Caco-2 (cell line): ENCODE measurements at regions not wholly inside any gene's neighbourhood (a gene's known extent, or its start where the extent isn't known, plus 50 kb on each side); places are given as distances from the start of the nearest gene placed in this dataset.

Experiments used
- BruUV-seq: library from RNA; stranded (reverse); fragments of 400-500 nt; replicated peaks from 2 replicates; lab custom pipeline; 2021; lab: Mats Ljungman, UMichigan
- CTCF ChIA-PET: fragments of 300-600 bp; sonication (Branson Sonifier 250); formaldehyde crosslinking; loops from one replicate; lab custom pipeline; 2022; ENCODE audit warnings: antibody characterized with exemption; lab: Charles Lee
- POLR2A ChIA-PET: fragments of 300-600 bp; sonication (Branson Sonifier 250); formaldehyde crosslinking; loops from one replicate; lab custom pipeline; 2022; ENCODE audit warnings: antibody characterized with exemption; lab: Charles Lee
- DNase-seq, 2 experiments: peaks; one replicate each; pipeline versions ENCODE4 v3.0.0 to v3.0.0-alpha.2; 2020 to 2022
- H3K27me3 ChIP-seq: replicated peaks from 2 replicates; pipeline ENCODE4 v1.6.0; 2011; ENCODE audit warnings: low read length; ENCODE audit not compliant: control insufficient read depth, insufficient read depth
- H3K36me3 ChIP-seq: 2 replicates; pipeline ENCODE4 v1.5.1; 2011; ENCODE audit warnings: low read length; ENCODE audit not compliant: control insufficient read depth, insufficient read depth
- H3K4me1 ChIP-seq: fragments of 250-450 bp; sonication (Bioruptor Pico); 2 replicates; pipeline ENCODE4 v1.5.1; 2020; ENCODE audit warnings: mild to moderate bottlenecking
- H3K4me3 ChIP-seq: 2 replicates; pipeline ENCODE4 v1.5.1; 2011; ENCODE audit warnings: low read depth, mild to moderate bottlenecking, control low read depth, low read length
- H3K9me3 ChIP-seq: fragments of 250-450 bp; sonication (Bioruptor Pico); 2 replicates; pipeline ENCODE4 v1.5.1; 2020; ENCODE audit warnings: mild to moderate bottlenecking, moderate library complexity
- H3K27ac Mint-ChIP-seq: one replicate; pipeline ENCODE4 v1.8.0; 2022; ENCODE audit warnings: mixed read lengths; ENCODE audit not compliant: unreplicated experiment
- H3K27me3 Mint-ChIP-seq: one replicate; pipeline ENCODE4 v1.8.0; 2022; ENCODE audit warnings: mixed read lengths; ENCODE audit not compliant: insufficient read depth, unreplicated experiment
- H3K36me3 Mint-ChIP-seq: one replicate; pipeline ENCODE4 v1.8.0; 2022; ENCODE audit warnings: mild to moderate bottlenecking, mixed read lengths; ENCODE audit not compliant: insufficient read depth, unreplicated experiment
- H3K4me1 Mint-ChIP-seq: one replicate; pipeline ENCODE4 v1.8.0; 2022; ENCODE audit warnings: low read depth, mixed read lengths; ENCODE audit not compliant: unreplicated experiment
- H3K4me3 Mint-ChIP-seq: one replicate; pipeline ENCODE4 v1.8.0; 2022; ENCODE audit warnings: mild to moderate bottlenecking, moderate library complexity, mixed read lengths; ENCODE audit not compliant: unreplicated experiment
- H3K9me3 Mint-ChIP-seq: one replicate; pipeline ENCODE4 v1.8.0; 2022; ENCODE audit warnings: mixed read lengths; ENCODE audit not compliant: unreplicated experiment
- CTCF ChIP-seq, 2 experiments: fragments of 200-600 bp in 1 of 2; IDR thresholded peaks; 1 replicate in 1 of 2; 2 replicates in 1 of 2; pipeline versions ENCODE4 v1.5.1 to v1.8.0; 2011 to 2022; ENCODE audit warnings: antibody characterized with exemption in 1 of 2, control low read depth in 1 of 2, inconsistent platforms in 1 of 2, low read depth in 1 of 2, low read length in 1 of 2, mild to moderate bottlenecking in 1 of 2, moderate library complexity in 1 of 2; ENCODE audit not compliant: insufficient read depth in 1 of 2, severe bottlenecking in 1 of 2, unreplicated experiment in 1 of 2
- intact Hi-C: fragments of 100-400 bp; cut with micrococcal nuclease; formaldehyde crosslinking; loops from one replicate; pipeline ENCODE4 v1.10.0; 2022; ENCODE audit not compliant: unreplicated experiment

GRCh38 chr20:23201658-23202057, 115.5 kb upstream of the CD93 start:
- Histone ChIP-seq H3K27me3 (no peaks in the 10 kb centered on the region), H3K4me1 (peaks cover 12% of the 10 kb centered on the region; the same call in 1 of the 2 replicates), H3K36me3 (no peaks in the 10 kb centered on the region), H3K4me3 (no peak overlapping the region), H3K9me3 (no peaks in the 10 kb centered on the region)
- no peaks in the 10 kb centered on the region for H3K36me3 Mint-ChIP-seq
- POLR2A ChIA-PET, result no interaction called here
- no peak overlapping the region for H3K27ac Mint-ChIP-seq
- CTCF ChIA-PET, result interaction anchor here (0.7 to 2.6 kb wide), 11 partner anchors 10 to 510 kb away, joined by 3 to 14 read pairs (median 4); partner anchors contain the start of gene CD93
- intact Hi-C loops, result loop anchor here (2.0 kb wide), 1 partner anchor 151 kb away; no protein-coding TSS in a partner anchor
- no TSS peak for BruUV-seq
- no peak for TF ChIP-seq CTCF (IDR thresholded peaks at IDR 0.05; ENCODE audit: insufficient read depth in 1 of 2, low read depth in 1 of 2, low read length in 1 of 2, severe bottlenecking in 1 of 2, unreplicated experiment in 1 of 2)
- H3K4me3 Mint-ChIP-seq, result no peak overlapping the region
- no peaks in the 10 kb centered on the region for H3K9me3 Mint-ChIP-seq
- peaks cover 34% of the 10 kb centered on the region for H3K4me1 Mint-ChIP-seq
- no peaks in the 10 kb centered on the region for H3K27me3 Mint-ChIP-seq
- no peak for DNase-seq

- CTCF ChIA-PET, result interaction anchor here (0.7 to 2.6 kb wide), 11 partner anchors 11 to 509 kb away, joined by 3 to 14 read pairs (median 4); partner anchors contain the start of gene CD93
- peak; percentile 61 to 66 for DNase-seq
- peaks cover 34% of the 10 kb centered on the region for H3K4me1 Mint-ChIP-seq
- H3K36me3 Mint-ChIP-seq, result no peaks in the 10 kb centered on the region
- TF ChIP-seq CTCF (IDR thresholded peaks at IDR 0.05; ENCODE audit: insufficient read depth in 1 of 2, low read depth in 1 of 2, low read length in 1 of 2, severe bottlenecking in 1 of 2, unreplicated experiment in 1 of 2), result peak; percentile 33 to 44
- Histone ChIP-seq H3K36me3 (no peaks in the 10 kb centered on the region), H3K4me1 (peaks cover 12% of the 10 kb centered on the region; the same call in 1 of the 2 replicates), H3K27me3 (no peaks in the 10 kb centered on the region), H3K4me3 (no peak overlapping the region), H3K9me3 (0 out of 2 replicates have a peak, but pooled peaks cover 6% of the 10 kb centered on the region)
- H3K27ac Mint-ChIP-seq, result no peak overlapping the region
- no peaks in the 10 kb centered on the region for H3K27me3 Mint-ChIP-seq
- H3K4me3 Mint-ChIP-seq, result no peak overlapping the region
- no peaks in the 10 kb centered on the region for H3K9me3 Mint-ChIP-seq
- POLR2A ChIA-PET, result no interaction called here
- intact Hi-C loops, result loop anchor here (2.0 kb wide), 1 partner anchor 150 kb away; no protein-coding TSS in a partner anchor
- BruUV-seq, result no TSS peak
These were observed 114.8 kb upstream of the CD93 start for GRCh38 chr20:23200914-23201313.

GRCh38 chr20:23200413-23200812, 114.3 kb upstream of the CD93 start:
- POLR2A ChIA-PET, result no interaction called here

More at GRCh38 chr20:23200413-23200812, 114.3 kb upstream of the CD93 start:
- CTCF ChIA-PET, result interaction anchor here (1.0 to 2.6 kb wide), 6 partner anchors 32 to 509 kb away, joined by 3 to 14 read pairs (median 4); no protein-coding TSS in a partner anchor
- Mint-ChIP-seq H3K27me3 (no peaks in the 10 kb centered on the region), H3K4me3 (no peak overlapping the region), H3K36me3 (no peaks in the 10 kb centered on the region), H3K4me1 (peaks cover 34% of the 10 kb centered on the region), H3K9me3 (no peaks in the 10 kb centered on the region), H3K27ac (no peak overlapping the region)
- no peak for TF ChIP-seq CTCF (IDR thresholded peaks at IDR 0.05; ENCODE audit: insufficient read depth in 1 of 2, low read depth in 1 of 2, low read length in 1 of 2, severe bottlenecking in 1 of 2, unreplicated experiment in 1 of 2)
- no peaks in the 10 kb centered on the region for H3K27me3 ChIP-seq
- no peaks in the 10 kb centered on the region for H3K36me3 ChIP-seq
- BruUV-seq, result no TSS peak
- no peak overlapping the region for H3K4me3 ChIP-seq
- intact Hi-C loops, result loop anchor here (2.0 kb wide), 1 partner anchor 150 kb away; no protein-coding TSS in a partner anchor
- peaks cover 12% of the 10 kb centered on the region; the same call in 1 of the 2 replicates for H3K4me1 ChIP-seq
- no peak for DNase-seq
- H3K9me3 ChIP-seq, result 0 out of 2 replicates have a peak, but pooled peaks cover 6% of the 10 kb centered on the region
